GM12891 (cell line): ENCODE measurements at regions not wholly inside any gene's neighbourhood (a gene's known extent, or its start where the extent isn't known, plus 50 kb on each side); places are given as distances from the start of the nearest gene placed in this dataset.

ENCODE experiments used
- POLR2A ChIP-seq: IDR thresholded peaks from 2 replicates; pipeline ENCODE4 v1.6.1; 2011; ENCODE audit warnings: low read depth, low read length, control low read depth
- POLR2AphosphoS5 ChIP-seq: IDR thresholded peaks from 2 replicates; pipeline ENCODE4 v1.6.1; 2011; ENCODE audit warnings: low read depth, low read length, control low read depth
- POU2F2 ChIP-seq: IDR thresholded peaks from 2 replicates; pipeline ENCODE4 v1.6.1; 2011; ENCODE audit warnings: low read depth, mild to moderate bottlenecking, control low read depth, low read length, moderate library complexity
- TAF1 ChIP-seq: IDR thresholded peaks from 2 replicates; pipeline ENCODE4 v1.6.1; 2011; ENCODE audit warnings: low read depth, low read length, control low read depth

DNA sequence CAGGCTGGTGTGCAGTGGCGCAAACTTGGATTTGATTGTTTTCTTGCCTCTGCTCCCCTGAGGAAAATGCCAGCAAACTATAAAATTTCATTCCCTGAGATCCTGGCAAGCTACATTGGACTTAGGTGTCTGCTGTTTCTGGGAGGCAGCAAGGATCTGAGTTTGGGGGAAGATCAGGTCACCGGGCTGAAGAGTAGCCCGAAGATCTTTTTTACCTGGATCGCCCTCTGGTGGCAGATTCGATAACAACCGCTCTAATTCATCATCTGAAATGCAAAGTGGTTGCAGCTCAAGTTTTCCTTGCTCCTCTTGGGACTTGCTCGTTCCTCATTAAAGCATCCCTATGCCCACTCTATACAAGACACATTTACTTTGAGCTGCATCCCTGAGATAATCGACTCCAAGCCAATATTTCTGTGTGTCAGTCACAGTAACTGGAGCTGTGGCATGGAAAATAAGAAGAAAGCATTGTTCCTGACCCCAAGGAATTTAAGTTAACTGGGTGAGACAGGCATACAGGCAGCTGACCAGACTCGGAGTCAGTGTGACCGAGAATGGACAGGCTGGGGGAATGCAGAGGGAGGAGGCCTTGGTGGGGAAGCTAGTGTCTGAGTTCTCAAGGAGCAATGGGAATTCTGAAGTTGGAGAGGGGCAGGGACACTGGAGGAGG lies 131.8 kb upstream of the PROKR2 start:
- TF ChIP-seq POU2F2 (no peak), POLR2A (no peak), POLR2AphosphoS5 (no peak), TAF1 (no peak)
